ENCODE measurements at regions not wholly inside any gene's neighbourhood (a gene's known extent, or its start where the extent isn't known, plus 50 kb on each side); places are given as distances from the start of the nearest gene placed in this dataset.

GRCh38 chr9:85283421-85283820 is 458.3 kb downstream of the AGTPBP1 start:
- no peak for DNase-seq (ENCODE audit: low spot score)
- intact Hi-C loops (cut with DNase I) = no loop called here

GRCh38 chr9:85278769-85279168 is 463.0 kb downstream of the AGTPBP1 start:
- intact Hi-C loops (cut with DNase I) = no loop called here

GRCh38 chr9:85276741-85277140 is 465.0 kb downstream of the AGTPBP1 start:
- no peak for DNase-seq (ENCODE audit: low spot score)
- intact Hi-C loops (cut with DNase I) = no loop called here

More at GRCh38 chr9:85278769-85279168, 463.0 kb downstream of the AGTPBP1 start:
- DNase-seq (ENCODE audit: low spot score) = no peak

- intact Hi-C loops (cut with DNase I) = loop anchor here (10.0 kb wide), 2 partner anchors 315 to 875 kb away; no protein-coding TSS in a partner anchor
- DNase-seq (ENCODE audit: low spot score) = no peak
Measured at GRCh38 chr9:85269811-85270210, 471.9 kb downstream of the AGTPBP1 start.

GRCh38 chr9:85268131-85268530 is 473.6 kb downstream of the AGTPBP1 start:
- DNase-seq (ENCODE audit: low spot score) = no peak
- intact Hi-C loops (cut with DNase I) = loop anchor here (10.0 kb wide), 2 partner anchors 313 to 873 kb away; no protein-coding TSS in a partner anchor

- DNase-seq (ENCODE audit: low spot score) = no peak
- intact Hi-C loops (cut with DNase I) = loop anchor here (10.0 kb wide), 2 partner anchors 310 to 870 kb away; no protein-coding TSS in a partner anchor
Measured at GRCh38 chr9:85264695-85265094, 477.1 kb downstream of the AGTPBP1 start.

GRCh38 chr9:85263288-85263687 is 478.5 kb downstream of the AGTPBP1 start:
- intact Hi-C loops (cut with DNase I) = loop anchor here (10.0 kb wide), 2 partner anchors 308 to 868 kb away; no protein-coding TSS in a partner anchor
- no peak for DNase-seq (ENCODE audit: low spot score)

GRCh38 chr9:85262333-85262732 is 479.4 kb downstream of the AGTPBP1 start:
- no peak for DNase-seq (ENCODE audit: low spot score)
- intact Hi-C loops (cut with DNase I) = loop anchor here (10.0 kb wide), 2 partner anchors 308 to 868 kb away; no protein-coding TSS in a partner anchor

- DNase-seq (ENCODE audit: low spot score) = no peak
- intact Hi-C loops (cut with DNase I) = loop anchor here (10.0 kb wide), 2 partner anchors 306 to 866 kb away; no protein-coding TSS in a partner anchor
Measured at GRCh38 chr9:85260275-85260845, 481.4 kb downstream of the AGTPBP1 start.

- DNase-seq (ENCODE audit: low spot score) = peak; percentile 86
- intact Hi-C loops (cut with DNase I) = loop anchor here in 1 of 2 donors (5.0 kb wide), 1 partner anchor 852 kb away; no protein-coding TSS in a partner anchor
Measured at GRCh38 chr9:85258823-85259370, 482.9 kb downstream of the AGTPBP1 start.

GRCh38 chr9:85258236-85258635 is 483.5 kb downstream of the AGTPBP1 start:
- no peak for DNase-seq (ENCODE audit: low spot score)
- intact Hi-C loops (cut with DNase I) = loop anchor here in 1 of 2 donors (5.0 kb wide), 1 partner anchor 851 kb away; no protein-coding TSS in a partner anchor

GRCh38 chr9:85249313-85249621 is 492.5 kb downstream of the AGTPBP1 start:
- intact Hi-C loops (cut with DNase I) = no loop called here
- DNase-seq (ENCODE audit: low spot score) = no peak

- intact Hi-C loops (cut with DNase I) = no loop called here
Measured at GRCh38 chr9:85248514-85249312, 493.0 kb downstream of the AGTPBP1 start.

GRCh38 chr9:85246541-85246940 is 495.2 kb downstream of the AGTPBP1 start:
- DNase-seq (ENCODE audit: low spot score) = no peak
- intact Hi-C loops (cut with DNase I) = no loop called here

More at GRCh38 chr9:85248514-85249312, 493.0 kb downstream of the AGTPBP1 start:
- no peak for DNase-seq (ENCODE audit: low spot score)

- intact Hi-C loops (cut with DNase I) = no loop called here
- no peak for DNase-seq (ENCODE audit: low spot score)
Measured at GRCh38 chr9:85244856-85245255, 496.9 kb downstream of the AGTPBP1 start.

GRCh38 chr9:85243977-85244376 is 497.8 kb downstream of the AGTPBP1 start:
- intact Hi-C loops (cut with DNase I) = no loop called here
- DNase-seq (ENCODE audit: low spot score) = no peak

GRCh38 chr9:85237478-85237877 is 504.3 kb downstream of the AGTPBP1 start:
- intact Hi-C loops (cut with DNase I) = no loop called here
- DNase-seq (ENCODE audit: low spot score) = no peak

- intact Hi-C loops (cut with DNase I) = no loop called here
- DNase-seq (ENCODE audit: low spot score) = no peak
Measured at GRCh38 chr9:85230081-85230480, 511.7 kb downstream of the AGTPBP1 start.

GRCh38 chr9:85228111-85228855 is 513.5 kb downstream of the AGTPBP1 start:
- no peak for DNase-seq (ENCODE audit: low spot score)
- intact Hi-C loops (cut with DNase I) = no loop called here
